SK-N-MC (cell line): ENCODE measurements at regions not wholly inside any gene's neighbourhood (a gene's known extent, or its start where the extent isn't known, plus 50 kb on each side); places are given as distances from the start of the nearest gene placed in this dataset.

Experiments used
- EZH2 ChIP-seq: fragments of 200-600 bp; sonication (generic); IDR thresholded peaks from one replicate; pipeline ENCODE4 v1.6.1; 2017; ENCODE audit warnings: antibody characterized with exemption
- POLR2AphosphoS5 ChIP-seq: IDR thresholded peaks from 2 replicates; pipeline ENCODE4 v1.6.1; 2012; ENCODE audit warnings: mild to moderate bottlenecking, low read depth, low read length, borderline replicate concordance

DNA sequence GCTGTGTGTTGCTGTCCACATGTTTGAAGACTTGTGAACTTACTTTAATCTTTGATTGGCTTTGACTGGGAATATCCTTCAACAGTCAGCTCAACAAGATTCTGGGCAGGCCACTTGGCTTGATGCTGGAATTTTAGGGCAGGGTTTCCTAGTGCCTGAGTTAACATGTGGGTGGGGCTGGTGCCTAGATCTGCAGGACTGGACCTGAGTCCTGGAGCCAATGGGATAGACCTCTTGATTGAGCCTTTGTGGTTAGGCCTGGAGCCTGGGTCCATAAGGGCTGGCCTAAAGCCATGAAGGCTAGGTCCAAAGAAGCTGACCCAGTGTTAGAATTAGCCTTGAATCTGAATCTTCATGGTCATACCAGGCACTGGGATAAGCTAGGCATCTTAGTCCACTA is 757.1 kb upstream of the ADGRL3 start:
- TF ChIP-seq EZH2: no peak
- TF ChIP-seq POLR2AphosphoS5: no peak
